WTC11 (cell line): ENCODE measurements at regions not wholly inside any gene's neighbourhood (a gene's known extent, or its start where the extent isn't known, plus 50 kb on each side); places are given as distances from the start of the nearest gene placed in this dataset.

Experiments used
- ATAC-seq: fragments of 200-7000 bp; cut with Tn5 transposase; 2 replicates; pipeline ENCODE4 v1.10.0; 2021; ENCODE audit warnings: mild to moderate bottlenecking, moderate library complexity
- CTCF ChIA-PET: fragments of 300-600 bp; sonication (Branson Sonifier 250); formaldehyde crosslinking; loops from one replicate; lab custom pipeline; 2021; ENCODE audit warnings: antibody characterized with exemption; lab: Charles Lee
- POLR2A ChIA-PET: fragments of 350-600 bp; sonication (Branson Sonifier 250); formaldehyde crosslinking; loops from one replicate; lab custom pipeline; 2021; ENCODE audit warnings: antibody characterized with exemption; lab: Charles Lee
- DNase-seq: peaks from one replicate; pipeline ENCODE4 v3.0.0; 2021; ENCODE audit warnings: low spot score
- H3K27ac Mint-ChIP-seq: 2 replicates; pipeline ENCODE4 v1.8.0; 2021; ENCODE audit warnings: mixed read lengths
- H3K27me3 Mint-ChIP-seq: 2 replicates; pipeline ENCODE4 v1.8.0; 2021; ENCODE audit warnings: low read depth, mild to moderate bottlenecking, moderate library complexity, mixed read lengths
- H3K36me3 Mint-ChIP-seq: 2 replicates; pipeline ENCODE4 v1.8.0; 2021; ENCODE audit warnings: mixed read lengths
- H3K4me1 Mint-ChIP-seq: 2 replicates; pipeline ENCODE4 v1.8.0; 2022; ENCODE audit warnings: mixed read lengths
- H3K4me3 Mint-ChIP-seq: 2 replicates; pipeline ENCODE4 v1.8.0; 2021; ENCODE audit warnings: mild to moderate bottlenecking, moderate library complexity, mixed read lengths
- H3K9me3 Mint-ChIP-seq: 2 replicates; pipeline ENCODE4 v1.8.0; 2021; ENCODE audit warnings: mixed read lengths
- ATF2 ChIP-seq: sonication (generic); formaldehyde crosslinking; IDR thresholded peaks from 2 replicates; pipeline ENCODE4 v1.8.1; 2022; ENCODE audit warnings: low read depth, missing genetic modification reagents, borderline replicate concordance
- EMX1 ChIP-seq: fragments of 250-450 bp; sonication (Bioruptor Pico); IDR thresholded peaks from 2 replicates; pipeline ENCODE4 v1.8.0; 2021; ENCODE audit warnings: mild to moderate bottlenecking
- FOXJ3 ChIP-seq: sonication (generic); formaldehyde crosslinking; IDR thresholded peaks from 2 replicates; pipeline ENCODE4 v1.9.0; 2021; ENCODE audit warnings: missing genetic modification reagents, mild to moderate bottlenecking, borderline replicate concordance
- FOXP1 ChIP-seq: sonication (generic); formaldehyde crosslinking; IDR thresholded peaks from 2 replicates; pipeline ENCODE4 v1.8.0; 2022; ENCODE audit warnings: missing genetic modification reagents, mild to moderate bottlenecking, moderate library complexity, borderline replicate concordance
- IRF2 ChIP-seq: sonication (generic); formaldehyde crosslinking; IDR thresholded peaks from 2 replicates; pipeline ENCODE4 v1.8.0; 2022; ENCODE audit warnings: low read depth, missing genetic modification reagents, borderline replicate concordance
- JUN ChIP-seq: sonication (generic); formaldehyde crosslinking; IDR thresholded peaks from 2 replicates; pipeline ENCODE4 v1.8.0; 2023; ENCODE audit warnings: mild to moderate bottlenecking, missing genetic modification reagents
- MLX ChIP-seq: sonication (generic); formaldehyde crosslinking; IDR thresholded peaks from 2 replicates; pipeline ENCODE4 v1.8.1; 2023; ENCODE audit warnings: mild to moderate bottlenecking, missing genetic modification reagents, moderate library complexity
- NR3C1 ChIP-seq: sonication (generic); formaldehyde crosslinking; conservative IDR thresholded peaks from 2 replicates; pipeline ENCODE4 v1.8.1; 2023; ENCODE audit warnings: low read depth, mild to moderate bottlenecking, missing genetic modification reagents
- OVOL2 ChIP-seq: fragments of 250-450 bp; sonication (Bioruptor Pico); IDR thresholded peaks from 2 replicates; pipeline ENCODE4 v1.9.0; 2021; ENCODE audit warnings: mild to moderate bottlenecking, borderline replicate concordance
- SMAD4 ChIP-seq: sonication (generic); formaldehyde crosslinking; IDR thresholded peaks from 2 replicates; pipeline ENCODE4 v1.8.0; 2022; ENCODE audit warnings: mild to moderate bottlenecking, missing genetic modification reagents
- SOX15 ChIP-seq: fragments of 250-450 bp; sonication (Bioruptor Pico); IDR thresholded peaks from 2 replicates; pipeline ENCODE4 v1.9.0; 2021; ENCODE audit warnings: mild to moderate bottlenecking
- STAT6 ChIP-seq: sonication (generic); formaldehyde crosslinking; conservative IDR thresholded peaks from 2 replicates; pipeline ENCODE4 v1.8.1; 2023; ENCODE audit warnings: mild to moderate bottlenecking, low read depth, missing genetic modification reagents, moderate library complexity
- TP53 ChIP-seq: sonication (generic); formaldehyde crosslinking; IDR thresholded peaks from 2 replicates; pipeline ENCODE4 v1.8.1; 2023; ENCODE audit warnings: mild to moderate bottlenecking, missing genetic modification reagents
- USF2 ChIP-seq: sonication (generic); formaldehyde crosslinking; IDR thresholded peaks from 2 replicates; pipeline ENCODE4 v1.8.1; 2023; ENCODE audit warnings: mild to moderate bottlenecking, missing genetic modification reagents, moderate library complexity
- ZNF219 ChIP-seq: sonication (generic); formaldehyde crosslinking; IDR thresholded peaks from 2 replicates; pipeline ENCODE4 v1.8.0; 2023; ENCODE audit warnings: missing genetic modification reagents, mild to moderate bottlenecking, borderline replicate concordance
- ZNF317 ChIP-seq: sonication (generic); formaldehyde crosslinking; IDR thresholded peaks from 2 replicates; pipeline ENCODE4 v1.8.1; 2023; ENCODE audit warnings: low read depth, mild to moderate bottlenecking, moderate library complexity, missing genetic modification reagents, borderline replicate concordance
- ZNF396 ChIP-seq: fragments of 250-450 bp; sonication (Bioruptor Pico); IDR thresholded peaks from 2 replicates; pipeline ENCODE4 v1.8.0; 2021; ENCODE audit warnings: mild to moderate bottlenecking, moderate library complexity, borderline replicate concordance
- ZNF671 ChIP-seq: fragments of 250-450 bp; sonication (Bioruptor Pico); IDR thresholded peaks from 2 replicates; pipeline ENCODE4 v1.8.0; 2021; ENCODE audit warnings: mild to moderate bottlenecking
- ZSCAN18 ChIP-seq: fragments of 250-450 bp; sonication (Bioruptor Pico); IDR thresholded peaks from 2 replicates; pipeline ENCODE4 v2.1.2; 2022; ENCODE audit warnings: mild to moderate bottlenecking, moderate library complexity

- TF ChIP-seq ZSCAN18 (CRISPR knock-in tag) (no peak), ZNF396 (no peak), JUN (no peak), USF2 (no peak), MLX (CRISPR knock-in tag) (no peak), OVOL2 (CRISPR knock-in tag) (no peak)
These were observed 60.8 kb upstream of the XAGE1B start (continued) for GRCh38 chrX:52577464-52578173.

GRCh38 chrX:52576946-52577345 lies 60.1 kb upstream of the XAGE1B start:
- DNase-seq (peak; percentile 18), ATAC-seq (peak; percentile 62)
- H3K27me3 Mint-ChIP-seq = no peaks in the 10 kb centered on the region; the same call in 1 of the 2 replicates
- TF ChIP-seq STAT6 (CRISPR knock-in tag) = no peak
- no peak for TF ChIP-seq ZNF219 (CRISPR knock-in tag)
- no peak for TF ChIP-seq SOX15 (CRISPR knock-in tag)
- TF ChIP-seq ZNF671 (CRISPR knock-in tag) = no peak
- no peak for TF ChIP-seq NR3C1 (CRISPR knock-in tag)
- TF ChIP-seq IRF2 (CRISPR knock-in tag) = no peak
- TF ChIP-seq EMX1 (CRISPR knock-in tag) = no peak
- TF ChIP-seq FOXP1 (CRISPR knock-in tag) = no peak
- no peak for TF ChIP-seq TP53 (CRISPR knock-in tag)
- no peak for TF ChIP-seq FOXJ3 (CRISPR knock-in tag)
- no peak for TF ChIP-seq SMAD4 (CRISPR knock-in tag)
- TF ChIP-seq ZNF317 (CRISPR knock-in tag) = no peak
- TF ChIP-seq ATF2 (CRISPR knock-in tag) = no peak
- H3K9me3 Mint-ChIP-seq = no peaks in the 10 kb centered on the region; the same call in 1 of the 2 replicates
- H3K36me3 Mint-ChIP-seq = no peaks in the 10 kb centered on the region
- ChIA-PET CTCF (no interaction called here), POLR2A (no interaction called here)
- H3K4me1 Mint-ChIP-seq = peaks cover 12% of the 10 kb centered on the region
- no peak overlapping the region for H3K4me3 Mint-ChIP-seq
- no peak overlapping the region for H3K27ac Mint-ChIP-seq
